ENCODE measurements at regions not wholly inside any gene's neighbourhood (a gene's known extent, or its start where the extent isn't known, plus 50 kb on each side); places are given as distances from the start of the nearest gene placed in this dataset.
"Not testable (repeated sequence)": the region's sequence is repeated elsewhere in the genome, so short reads cannot be mapped to it uniquely, and the experiment has no call there.

GRCh38 chr4:170170861-170171260 lies 81.1 kb upstream of the AADAT start:
- WGBS (ENCODE audit: insufficient coverage, low coverage, low lambda C conversion rate, missing lambda C conversion rate): 67% methylated on average over 1 of the region's 1 CpG
- Histone ChIP-seq H3K36me3 (no peaks in the 10 kb centered on the region), H3K27me3 (no peaks in the 10 kb centered on the region), H3K4me3 (no peak overlapping the region), H3K9me3 (no peaks in the 10 kb centered on the region), H3K27ac (no peak overlapping the region), H3K4me1 (no peaks in the 10 kb centered on the region)
- ATAC-seq (no peak), DNase-seq (no peak)
- intact Hi-C loops (cut with DNase I): no loop called here
- TF ChIP-seq CTCF (IDR thresholded peaks at IDR 0.05): no peak
- TF ChIP-seq POLR2A (IDR thresholded peaks at IDR 0.05): no peak

GRCh38 chr4:170169699-170170098 lies 79.9 kb upstream of the AADAT start:
- Histone ChIP-seq H3K27ac (no peak overlapping the region), H3K4me1 (no peaks in the 10 kb centered on the region), H3K9me3 (no peaks in the 10 kb centered on the region), H3K27me3 (no peaks in the 10 kb centered on the region), H3K36me3 (no peaks in the 10 kb centered on the region), H3K4me3 (no peak overlapping the region)
- WGBS (ENCODE audit: insufficient coverage, low coverage, low lambda C conversion rate, missing lambda C conversion rate): 36% methylated on average over 3 of the region's 3 CpGs
- intact Hi-C loops (cut with DNase I): no loop called here
- DNase-seq: no peak
- no peak for ATAC-seq
- no peak for TF ChIP-seq CTCF (IDR thresholded peaks at IDR 0.05)
- no peak for TF ChIP-seq POLR2A (IDR thresholded peaks at IDR 0.05)

- ATAC-seq (no peak), DNase-seq (no peak)
- intact Hi-C loops (cut with DNase I): no loop called here
- Histone ChIP-seq H3K27ac (no peak overlapping the region), H3K4me1 (no peaks in the 10 kb centered on the region), H3K36me3 (no peaks in the 10 kb centered on the region), H3K9me3 (no peaks in the 10 kb centered on the region), H3K4me3 (no peak overlapping the region), H3K27me3 (no peaks in the 10 kb centered on the region)
- no peak for TF ChIP-seq CTCF (IDR thresholded peaks at IDR 0.05)
- no peak for TF ChIP-seq POLR2A (IDR thresholded peaks at IDR 0.05)
- 7% methylated on average over 3 of the region's 10 CpGs for WGBS (ENCODE audit: insufficient coverage, low coverage, low lambda C conversion rate, missing lambda C conversion rate)
Measured at GRCh38 chr4:170167678-170168077, 77.9 kb upstream of the AADAT start.

- DNase-seq; H3K27me3 ChIP-seq; H3K9me3 ChIP-seq; H3K36me3 ChIP-seq; H3K4me1 ChIP-seq; ATAC-seq; H3K4me3 ChIP-seq; intact Hi-C loops (cut with DNase I); H3K27ac ChIP-seq: not testable (repeated sequence)
- no CpG with 5 or more reads among the region's 26 CpGs for WGBS (ENCODE audit: insufficient coverage, low coverage, low lambda C conversion rate, missing lambda C conversion rate)
Measured at GRCh38 chr4:170166193-170166592, 76.4 kb upstream of the AADAT start.

GRCh38 chr4:170162416-170162815 lies 72.7 kb upstream of the AADAT start:
- Histone ChIP-seq H3K27ac (no peak overlapping the region), H3K27me3 (no peaks in the 10 kb centered on the region), H3K4me1 (no peaks in the 10 kb centered on the region), H3K4me3 (no peak overlapping the region), H3K9me3 (no peaks in the 10 kb centered on the region), H3K36me3 (no peaks in the 10 kb centered on the region)
- ATAC-seq (no peak), DNase-seq (no peak)
- no peak for TF ChIP-seq POLR2A (IDR thresholded peaks at IDR 0.05)
- TF ChIP-seq CTCF (IDR thresholded peaks at IDR 0.05): no peak
- intact Hi-C loops (cut with DNase I): no loop called here

Measured in right lobe of liver (tissue), 6 donors.